Endothelial cell of umbilical vein (primary cell): ENCODE measurements at regions not wholly inside any gene's neighbourhood (a gene's known extent, or its start where the extent isn't known, plus 50 kb on each side); places are given as distances from the start of the nearest gene placed in this dataset.

Experiments
- BruUV-seq: library from RNA; stranded (reverse); fragments of 400-500 nt; replicated peaks from 2 replicates; lab custom pipeline; 2021; lab: Mats Ljungman, UMichigan
- CTCF ChIA-PET: fragments of 300-600, 350-600 bp; sonication (Branson Sonifier 250); formaldehyde crosslinking; loops from one replicate; lab custom pipeline; 2021; ENCODE audit warnings: antibody characterized with exemption, inconsistent platforms; lab: Charles Lee
- POLR2A ChIA-PET: fragments of 300-600, 350-600 bp; sonication (Branson Sonifier 250); formaldehyde crosslinking; loops from one replicate; lab custom pipeline; 2021; ENCODE audit warnings: antibody characterized with exemption, inconsistent platforms; lab: Charles Lee
- DNase-seq: peaks from one replicate; pipeline ENCODE4 v3.0.0-alpha.2; 2011; ENCODE audit warnings: low read depth, low spot score
- FAIRE-seq: peaks from 2 replicates; lab custom pipeline; 2011; peaks lifted over from hg19 to GRCh38; lab: Jason Lieb, UNC
- H2AFZ ChIP-seq: 2 replicates; pipeline ENCODE4 v1.6.0; 2012; ENCODE audit warnings: low read depth, low read length, control low read depth, inconsistent platforms
- H3K27ac ChIP-seq: 2 replicates; pipeline ENCODE4 v1.5.1; 2011; ENCODE audit warnings: low read depth, mild to moderate bottlenecking, control low read depth, low read length, moderate library complexity; ENCODE audit not compliant: insufficient read depth
- H3K27me3 ChIP-seq, 2 experiments: 2 replicates each; pipeline versions ENCODE4 v1.6.0 to v1.6.1; 2011; ENCODE audit warnings: low read length in 2 of 2, mixed read lengths in 1 of 2; ENCODE audit not compliant: control insufficient read depth in 2 of 2, insufficient read depth in 2 of 2
- H3K36me3 ChIP-seq, 2 experiments: 2 replicates in 1 of 2; 3 replicates in 1 of 2; pipeline ENCODE4 v1.5.1; 2011; ENCODE audit warnings: low read length in 2 of 2, mild to moderate bottlenecking in 1 of 2, moderate library complexity in 1 of 2; ENCODE audit not compliant: control insufficient read depth in 2 of 2, insufficient read depth in 2 of 2; ENCODE audit errors: extremely low read depth in 1 of 2
- H3K4me1 ChIP-seq: 3 replicates; pipeline ENCODE4 v1.5.1; 2011; ENCODE audit warnings: mild to moderate bottlenecking, low read length; ENCODE audit not compliant: control insufficient read depth, insufficient read depth; ENCODE audit errors: extremely low read depth
- H3K4me2 ChIP-seq: 2 replicates; pipeline ENCODE4 v1.6.1; 2011; ENCODE audit warnings: low read length, control low read depth, mixed read lengths; ENCODE audit not compliant: insufficient read depth
- H3K4me3 ChIP-seq, 3 experiments: fragments of 200-600 bp in 1 of 3; sonication (generic), shearing (Covaris generic) in 1 of 3; replicated peaks in 1 of 3; 2 replicates each; pipeline ENCODE4 v1.5.1; 2011 to 2016; ENCODE audit warnings: control low read depth in 3 of 3, low read length in 3 of 3, mild to moderate bottlenecking in 2 of 3, inconsistent platforms in 1 of 3, low read depth in 1 of 3, moderate library complexity in 1 of 3; ENCODE audit not compliant: insufficient read depth in 1 of 3
- H3K79me2 ChIP-seq: 2 replicates; pipeline ENCODE4 v1.6.0; 2012; ENCODE audit warnings: low read length, inconsistent platforms; ENCODE audit not compliant: control insufficient read depth, insufficient read depth
- H3K9ac ChIP-seq: replicated peaks from 2 replicates; pipeline ENCODE3; 2011; ENCODE audit warnings: low read length, control low read depth; ENCODE audit not compliant: insufficient read depth; ENCODE audit errors: extremely low read depth
- H3K9me1 ChIP-seq: replicated peaks from 3 replicates; pipeline ENCODE4 v1.6.0; 2011; ENCODE audit warnings: mild to moderate bottlenecking, low read length; ENCODE audit not compliant: control insufficient read depth, insufficient read depth; ENCODE audit errors: extremely low read depth
- H3K9me3 ChIP-seq: replicated peaks from 2 replicates; pipeline ENCODE4 v1.5.1; 2012; ENCODE audit warnings: low read length, inconsistent platforms; ENCODE audit not compliant: control insufficient read depth, insufficient read depth
- H4K20me1 ChIP-seq: replicated peaks from 2 replicates; pipeline ENCODE3; 2011; ENCODE audit warnings: mild to moderate bottlenecking, low read length; ENCODE audit not compliant: control insufficient read depth, insufficient read depth; ENCODE audit errors: extremely low read depth
- CTCF ChIP-seq, 2 donors: IDR thresholded peaks; 1 replicate in 1 of 2; 2 replicates in 1 of 2; pipeline ENCODE4 v1.5.1; 2011; ENCODE audit warnings: low read length in 2 of 2, mild to moderate bottlenecking in 2 of 2, moderate library complexity in 2 of 2, control low read depth in 1 of 2, inconsistent platforms in 1 of 2, low read depth in 1 of 2; ENCODE audit not compliant: insufficient read depth in 1 of 2; ENCODE audit errors: extremely low read depth in 1 of 2
- EZH2 ChIP-seq: IDR thresholded peaks from 2 replicates; pipeline ENCODE4 v1.6.1; 2012; ENCODE audit warnings: borderline replicate concordance, low read depth, mild to moderate bottlenecking, moderate library complexity, low read length, inconsistent platforms; ENCODE audit not compliant: severe bottlenecking
- FOS ChIP-seq: IDR thresholded peaks from 2 replicates; pipeline ENCODE4 v1.6.1; 2011; ENCODE audit warnings: mild to moderate bottlenecking, low read length, moderate library complexity, borderline replicate concordance; ENCODE audit not compliant: insufficient read depth
- GATA2 ChIP-seq: IDR thresholded peaks from 2 replicates; pipeline ENCODE4 v1.7.0; 2011; ENCODE audit warnings: low read depth, mild to moderate bottlenecking, moderate library complexity, mixed read lengths, low read length; ENCODE audit not compliant: insufficient read length, insufficient read depth
- JUN ChIP-seq: IDR thresholded peaks from 2 replicates; pipeline ENCODE4 v1.6.1; 2011; ENCODE audit warnings: borderline replicate concordance, low read depth; ENCODE audit not compliant: insufficient read length, insufficient read depth
- MAX ChIP-seq: IDR thresholded peaks from 2 replicates; pipeline ENCODE4 v1.6.1; 2011; ENCODE audit not compliant: insufficient read depth, insufficient read length
- MYC ChIP-seq: IDR thresholded peaks from one replicate; pipeline ENCODE4 v1.6.1; 2011; ENCODE audit warnings: mild to moderate bottlenecking, low read depth, low read length
- POLR2A ChIP-seq: IDR thresholded peaks from 2 replicates; pipeline ENCODE4 v1.6.1; 2012; ENCODE audit warnings: low read depth, mild to moderate bottlenecking, control low read depth, low read length
- POLR2AphosphoS5 ChIP-seq: IDR thresholded peaks from 2 replicates; pipeline ENCODE4 v1.6.1; 2012; ENCODE audit warnings: low read depth, mild to moderate bottlenecking, control low read depth, low read length, moderate library complexity; ENCODE audit not compliant: insufficient read depth
- dilution Hi-C: fragments of 300-500 bp; cut with MboI; formaldehyde crosslinking; loops from one replicate; pipeline ENCODE4 v1.15.0; 2019; ENCODE audit warnings: low sequenced_read_pairs; ENCODE audit not compliant: extremely low pct_ligation_motif_present
- intact Hi-C: fragments of 100-400 bp; cut with micrococcal nuclease; formaldehyde crosslinking; loops from one replicate; pipeline ENCODE4 v1.10.0; 2022

- CTCF ChIA-PET: interaction anchor here (1.1 to 2.2 kb wide), 3 partner anchors 12 to 26 kb away, joined by 3 to 5 read pairs (median 4); no protein-coding TSS in a partner anchor
Observed at GRCh38 chr7:7129381-7129780, 53.0 kb upstream of the C1GALT1 start.

GRCh38 chr7:7131273-7131672 is 51.1 kb upstream of the C1GALT1 start:
- dilution Hi-C loops (no loop called here), intact Hi-C loops (no loop called here)
- no peak overlapping the region for H3K9ac ChIP-seq
- H3K27me3 ChIP-seq: no peaks in the 10 kb centered on the region
- H3K79me2 ChIP-seq: no peaks in the 10 kb centered on the region
- H3K4me2 ChIP-seq: no peak overlapping the region
- ChIA-PET POLR2A (no interaction called here), CTCF (interaction anchor here (2.2 kb wide), 1 partner anchor 15 kb away, joined by 5 read pairs; no protein-coding TSS in a partner anchor)
- H3K9me3 ChIP-seq: no peaks in the 10 kb centered on the region
- H4K20me1 ChIP-seq: no peaks in the 10 kb centered on the region
- no peaks in the 10 kb centered on the region for H3K36me3 ChIP-seq
- no peaks in the 10 kb centered on the region for H3K4me1 ChIP-seq
- no peak overlapping the region for H3K27ac ChIP-seq
- no TSS peak for BruUV-seq
- TF ChIP-seq POLR2A (no peak), MYC (no peak), POLR2AphosphoS5 (no peak), CTCF (IDR thresholded peaks at IDR 0.05; ENCODE audit: extremely low read depth in 1 of 2, insufficient read depth in 1 of 2, low read depth in 1 of 2, low read length in 2 of 2) (no peak), MAX (no peak), GATA2 (no peak), JUN (no peak), EZH2 (no peak), FOS (no peak)
- no peak overlapping the region for H3K4me3 ChIP-seq
- FAIRE-seq (no peak), DNase-seq (no peak)
- H2AFZ ChIP-seq: no peak overlapping the region
- no peaks in the 10 kb centered on the region for H3K9me1 ChIP-seq

More at GRCh38 chr7:7129381-7129780, 53.0 kb upstream of the C1GALT1 start:
- FAIRE-seq (no peak), DNase-seq (no peak)
- dilution Hi-C loops (no loop called here), intact Hi-C loops (no loop called here)
- H3K9ac ChIP-seq: no peak overlapping the region
- no peaks in the 10 kb centered on the region for H3K9me3 ChIP-seq
- no peak overlapping the region for H3K4me3 ChIP-seq
- H3K36me3 ChIP-seq: no peaks in the 10 kb centered on the region
- TF ChIP-seq CTCF (IDR thresholded peaks at IDR 0.05; ENCODE audit: extremely low read depth in 1 of 2, insufficient read depth in 1 of 2, low read depth in 1 of 2, low read length in 2 of 2): no peak
- no peak for TF ChIP-seq POLR2AphosphoS5
- TF ChIP-seq GATA2: no peak
- POLR2A ChIA-PET: no interaction called here
- H3K27ac ChIP-seq: no peak overlapping the region
- no peaks in the 10 kb centered on the region for H3K4me1 ChIP-seq
- H4K20me1 ChIP-seq: no peaks in the 10 kb centered on the region
- H3K79me2 ChIP-seq: no peaks in the 10 kb centered on the region
- no peak overlapping the region for H2AFZ ChIP-seq
- BruUV-seq: no TSS peak
- H3K27me3 ChIP-seq: no peaks in the 10 kb centered on the region
- H3K9me1 ChIP-seq: no peaks in the 10 kb centered on the region
- H3K4me2 ChIP-seq: no peak overlapping the region
